GM12892 (cell line): ENCODE measurements at regions not wholly inside any gene's neighbourhood (a gene's known extent, or its start where the extent isn't known, plus 50 kb on each side); places are given as distances from the start of the nearest gene placed in this dataset.

Experiments used
- POLR2A ChIP-seq: IDR thresholded peaks from 2 replicates; pipeline ENCODE4 v1.6.1; 2011; ENCODE audit warnings: low read depth, low read length, control low read depth
- POLR2AphosphoS5 ChIP-seq: IDR thresholded peaks from 2 replicates; pipeline ENCODE4 v1.6.1; 2011; ENCODE audit warnings: low read depth, low read length, control low read depth
- TAF1 ChIP-seq: IDR thresholded peaks from 2 replicates; pipeline ENCODE4 v1.6.1; 2011; ENCODE audit warnings: low read depth, mild to moderate bottlenecking, control low read depth, low read length, borderline replicate concordance

- no peak for TF ChIP-seq POLR2A
- TF ChIP-seq POLR2AphosphoS5: no peak
- TF ChIP-seq TAF1: no peak
Observed at GRCh38 chr2:67015681-67016080, 381.5 kb upstream of the ETAA1 start.
